Bronchial epithelial cell (primary cell): ENCODE measurements at regions not wholly inside any gene's neighbourhood (a gene's known extent, or its start where the extent isn't known, plus 50 kb on each side); places are given as distances from the start of the nearest gene placed in this dataset.
A peak's percentile ranks its signal among the peaks of the same experiment; 100 is the strongest.

ENCODE experiments used
- DNase-seq: peaks from one replicate; pipeline ENCODE4 v3.0.0-alpha.2; 2010; ENCODE audit warnings: low read depth
- FAIRE-seq: peaks from 2 replicates; lab custom pipeline; 2011; peaks lifted over from hg19 to GRCh38; lab: Jason Lieb, UNC
- H3K27me3 ChIP-seq: 2 replicates; pipeline ENCODE4 v1.5.1; 2011; ENCODE audit warnings: low read length; ENCODE audit not compliant: control insufficient read depth, insufficient read depth
- H3K36me3 ChIP-seq: 2 replicates; pipeline ENCODE4 v1.5.1; 2011; ENCODE audit warnings: low read length; ENCODE audit not compliant: control insufficient read depth, insufficient read depth
- H3K4me3 ChIP-seq: 2 replicates; pipeline ENCODE4 v1.5.1; 2011; ENCODE audit warnings: mild to moderate bottlenecking, low read depth, low read length, control low read depth
- CTCF ChIP-seq: IDR thresholded peaks from 2 replicates; pipeline ENCODE4 v1.5.1; 2011; ENCODE audit warnings: mild to moderate bottlenecking, moderate library complexity, low read length, control low read depth, inconsistent platforms; ENCODE audit not compliant: insufficient read depth, severe bottlenecking

- FAIRE-seq (no peak), DNase-seq (peak; percentile 89)
- Histone ChIP-seq H3K4me3 (no peak overlapping the region), H3K36me3 (no peaks in the 10 kb centered on the region), H3K27me3 (no peaks in the 10 kb centered on the region)
- no peak for TF ChIP-seq CTCF
Observed at GRCh38 chr3:154886437-154886836, 193.7 kb upstream of the MME start.

DNA sequence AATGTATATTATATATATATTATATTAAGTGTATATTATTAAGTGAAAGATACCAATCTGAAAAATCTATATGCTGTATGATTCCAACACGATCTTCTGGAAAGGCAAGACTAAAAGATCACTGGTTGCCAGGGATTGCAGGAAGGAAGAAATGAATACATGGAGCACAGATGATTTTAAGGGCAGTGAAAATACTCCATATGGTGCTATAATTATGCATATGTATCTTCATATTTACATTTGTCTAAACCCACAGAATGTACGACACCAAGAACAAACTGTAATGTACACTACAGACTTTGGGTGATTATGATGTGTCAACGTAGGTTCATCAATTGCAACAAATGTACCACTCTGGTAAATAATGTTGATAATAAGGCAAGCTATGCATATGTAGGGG lies 194.7 kb upstream of the MME start:
- Histone ChIP-seq H3K36me3 (no peaks in the 10 kb centered on the region), H3K27me3 (no peaks in the 10 kb centered on the region), H3K4me3 (no peak overlapping the region)
- TF ChIP-seq CTCF = no peak
- FAIRE-seq (no peak), DNase-seq (no peak)

- Histone ChIP-seq H3K27me3 (no peaks in the 10 kb centered on the region), H3K36me3 (no peaks in the 10 kb centered on the region), H3K4me3 (no peak overlapping the region)
- TF ChIP-seq CTCF = no peak
- DNase-seq (no peak), FAIRE-seq (no peak)
Observed at GRCh38 chr3:154884952-154885351, 195.2 kb upstream of the MME start.

DNA sequence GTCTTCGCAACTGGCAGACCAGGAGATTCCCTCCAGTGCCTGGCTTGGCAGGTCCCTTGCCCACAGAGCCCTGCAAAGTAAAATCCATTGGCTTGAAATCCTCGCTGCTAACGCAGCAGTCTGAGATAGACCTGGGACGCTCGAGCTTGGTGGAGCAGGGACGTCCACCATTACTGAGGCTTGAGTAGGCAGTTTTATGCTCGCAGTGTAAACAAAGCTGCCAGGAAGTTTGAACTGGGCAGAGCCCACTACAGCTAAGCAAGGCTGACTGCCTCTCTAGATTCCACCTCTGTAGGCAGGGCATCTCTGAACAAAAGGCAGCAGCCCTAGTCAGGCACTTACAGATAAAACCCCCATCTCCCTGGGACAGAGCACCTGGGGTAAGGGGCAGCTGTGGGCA lies 205.0 kb upstream of the MME start:
- DNase-seq (no peak), FAIRE-seq (no peak)
- no peak overlapping the region for H3K4me3 ChIP-seq

GRCh38 chr3:154872696-154873095 lies 207.4 kb upstream of the MME start:
- no peak for FAIRE-seq
- no peaks in the 10 kb centered on the region for H3K27me3 ChIP-seq
- TF ChIP-seq CTCF = no peak

More for the DNA sequence above, 205.0 kb upstream of the MME start:
- Histone ChIP-seq H3K27me3 (no peaks in the 10 kb centered on the region), H3K36me3 (no peaks in the 10 kb centered on the region)
- TF ChIP-seq CTCF = no peak

DNA sequence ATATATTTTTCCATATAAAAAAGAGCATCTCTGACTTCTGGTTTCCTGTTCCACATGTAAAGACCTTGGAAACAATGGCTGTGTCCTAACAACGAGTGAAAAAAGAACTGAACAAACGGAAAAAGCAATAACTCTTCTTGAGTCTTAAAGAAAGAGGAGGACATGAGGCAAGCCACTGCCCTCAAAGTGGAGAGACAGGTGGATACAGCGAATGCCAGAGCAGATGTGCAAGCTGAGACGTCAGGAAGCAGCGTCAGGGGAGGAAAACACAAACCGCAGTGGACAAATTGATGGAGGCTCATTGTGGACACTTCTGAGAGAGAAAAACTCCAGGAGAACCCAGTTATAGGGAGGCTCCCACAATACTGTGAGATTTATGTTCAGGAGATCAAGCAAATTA lies 208.0 kb upstream of the MME start:
- FAIRE-seq = no peak
- Histone ChIP-seq H3K27me3 (no peaks in the 10 kb centered on the region), H3K36me3 (no peaks in the 10 kb centered on the region), H3K4me3 (no peak overlapping the region)
- TF ChIP-seq CTCF = no peak
- DNase-seq = no peak

More at GRCh38 chr3:154872696-154873095, 207.4 kb upstream of the MME start:
- DNase-seq = no peak
- no peak overlapping the region for H3K4me3 ChIP-seq
- H3K36me3 ChIP-seq = no peaks in the 10 kb centered on the region
